HEK293 (cell line): ENCODE measurements at regions not wholly inside any gene's neighbourhood (a gene's known extent, or its start where the extent isn't known, plus 50 kb on each side); places are given as distances from the start of the nearest gene placed in this dataset.

ENCODE experiments used
- CTCF ChIA-PET: fragments of 350-600 bp; formaldehyde crosslinking; extraction: SDS; loops from one replicate; lab custom pipeline; 2021; ENCODE audit warnings: antibody characterized with exemption; lab: Yijun Ruan, JAX
- POLR2A ChIA-PET: fragments of 300-600 bp; formaldehyde crosslinking; extraction: SDS; loops from one replicate; lab custom pipeline; 2020; ENCODE audit warnings: antibody characterized with exemption, inconsistent platforms; lab: Yijun Ruan, JAX
- H3K27ac ChIP-seq: fragments of 200-500 bp; sonication (Bioruptor generic); 2 replicates; pipeline ENCODE4 v1.5.1; 2014; ENCODE audit warnings: low read depth, low read length, control low read depth, inconsistent platforms; ENCODE audit errors: extremely low read depth
- H3K36me3 ChIP-seq, 2 experiments: fragments of 200-500 bp in 1 of 2; sonication (Bioruptor generic) in 1 of 2; 1 replicate in 1 of 2; 2 replicates in 1 of 2; pipeline ENCODE4 v1.5.1; 2014 to 2017; ENCODE audit warnings: inconsistent platforms in 2 of 2, low read length in 2 of 2; ENCODE audit not compliant: control insufficient read depth in 2 of 2, insufficient read depth in 1 of 2
- H3K4me1 ChIP-seq: fragments of 200-500 bp; sonication (Bioruptor generic); 2 replicates; pipeline ENCODE4 v1.5.1; 2014; ENCODE audit warnings: mild to moderate bottlenecking, low read length, inconsistent platforms; ENCODE audit not compliant: control insufficient read depth, insufficient read depth
- H3K4me3 ChIP-seq: 2 replicates; pipeline ENCODE4 v1.5.1; 2011; ENCODE audit warnings: low read depth, mild to moderate bottlenecking, control low read depth, low read length, moderate library complexity
- H3K9me3 ChIP-seq: fragments of 200-500 bp; sonication (Bioruptor generic); 2 replicates; pipeline ENCODE4 v1.5.1; 2014; ENCODE audit warnings: low read depth, low read length, inconsistent platforms; ENCODE audit not compliant: control insufficient read depth, insufficient read depth
- BCL11A ChIP-seq: fragments of 450-650 bp; formaldehyde crosslinking; IDR thresholded peaks from 2 replicates; pipeline ENCODE4 v1.5.1; 2016; ENCODE audit warnings: low read depth, missing biosample characterization, missing genetic modification characterization
- GLI2 ChIP-seq: fragments of 450-650 bp; formaldehyde crosslinking; IDR thresholded peaks from 2 replicates; pipeline ENCODE4; 2017; ENCODE audit warnings: missing biosample characterization, missing genetic modification characterization, low read depth, borderline replicate concordance
- GLIS2 ChIP-seq: fragments of 450-650 bp; formaldehyde crosslinking; IDR thresholded peaks from 2 replicates; pipeline ENCODE4 v1.5.1; 2016; ENCODE audit warnings: missing biosample characterization, missing genetic modification characterization
- HOXA7 ChIP-seq: sonication (generic); formaldehyde crosslinking; IDR thresholded peaks from 2 replicates; pipeline ENCODE4 v1.8.1; 2022; ENCODE audit warnings: missing genetic modification reagents, borderline replicate concordance
- KLF10 ChIP-seq: fragments of 450-650 bp; IDR thresholded peaks from 2 replicates; pipeline ENCODE4 v1.5.1; 2018; ENCODE audit warnings: missing biosample characterization, mild to moderate bottlenecking, missing genetic modification characterization
- KLF7 ChIP-seq: fragments of 450-650 bp; formaldehyde crosslinking; IDR thresholded peaks from 2 replicates; pipeline ENCODE4 v1.5.1; 2016; ENCODE audit warnings: missing biosample characterization, missing genetic modification characterization, borderline replicate concordance
- REPIN1 ChIP-seq: fragments of 450-650 bp; formaldehyde crosslinking; IDR thresholded peaks from 2 replicates; pipeline ENCODE4 v1.5.1; 2017; ENCODE audit warnings: missing biosample characterization, missing genetic modification characterization, low read depth
- SP3 ChIP-seq: fragments of 450-650 bp; formaldehyde crosslinking; IDR thresholded peaks from 2 replicates; pipeline ENCODE4 v1.5.1; 2016; ENCODE audit warnings: missing biosample characterization, missing genetic modification characterization
- ZBTB7A ChIP-seq: fragments of 450-650 bp; formaldehyde crosslinking; IDR thresholded peaks from 2 replicates; pipeline ENCODE4 v1.5.1; 2016; ENCODE audit warnings: low read depth, missing biosample characterization, missing genetic modification characterization
- ZFHX2 ChIP-seq: fragments of 450-650 bp; formaldehyde crosslinking; conservative IDR thresholded peaks from 2 replicates; pipeline ENCODE4 v1.5.1; 2016; ENCODE audit warnings: missing biosample characterization, missing genetic modification characterization
- ZIC2 ChIP-seq: fragments of 450-650 bp; formaldehyde crosslinking; IDR thresholded peaks from 2 replicates; pipeline ENCODE4 v1.5.1; 2016; ENCODE audit warnings: missing biosample characterization, missing genetic modification characterization
- ZNF112 ChIP-seq: fragments of 450-650 bp; formaldehyde crosslinking; IDR thresholded peaks from 2 replicates; pipeline ENCODE4 v1.5.0; 2017; ENCODE audit warnings: missing biosample characterization, missing genetic modification characterization
- ZNF133 ChIP-seq: fragments of 450-650 bp; formaldehyde crosslinking; IDR thresholded peaks from 2 replicates; pipeline ENCODE4 v1.5.1; 2016; ENCODE audit warnings: missing biosample characterization, missing genetic modification characterization
- ZNF223 ChIP-seq: fragments of 450-650 bp; formaldehyde crosslinking; IDR thresholded peaks from 2 replicates; pipeline ENCODE4 v1.5.1; 2016; ENCODE audit warnings: missing biosample characterization, missing genetic modification characterization
- ZNF239 ChIP-seq: fragments of 450-650 bp; formaldehyde crosslinking; IDR thresholded peaks from 2 replicates; pipeline ENCODE4 v1.5.1; 2016; ENCODE audit warnings: missing biosample characterization, missing genetic modification characterization
- ZNF274 ChIP-seq, 2 experiments: fragments of 200-500 bp in 1 of 2; fragments of 450-650 bp in 1 of 2; sonication (Bioruptor generic) in 1 of 2; formaldehyde crosslinking in 1 of 2; IDR thresholded peaks; 2 replicates each; pipeline versions ENCODE4 v1.5.1 to v1.6.1; 2014 to 2016; ENCODE audit warnings: borderline replicate concordance in 1 of 2, inconsistent platforms in 1 of 2, low read length in 1 of 2, missing biosample characterization in 1 of 2, missing genetic modification characterization in 1 of 2
- ZNF311 ChIP-seq: fragments of 450-650 bp; formaldehyde crosslinking; IDR thresholded peaks from 2 replicates; pipeline ENCODE4 v1.5.1; 2017; ENCODE audit warnings: missing biosample characterization, missing genetic modification characterization, borderline replicate concordance
- ZNF610 ChIP-seq: fragments of 450-650 bp; formaldehyde crosslinking; IDR thresholded peaks from 2 replicates; pipeline ENCODE4 v1.5.1; 2016; ENCODE audit warnings: missing biosample characterization, missing genetic modification characterization, borderline replicate concordance
- ZNF621 ChIP-seq: fragments of 450-650 bp; formaldehyde crosslinking; IDR thresholded peaks from 2 replicates; pipeline ENCODE4 v1.5.1; 2017; ENCODE audit warnings: missing biosample characterization, missing genetic modification characterization
- ZNF791 ChIP-seq: fragments of 450-650 bp; formaldehyde crosslinking; IDR thresholded peaks from 2 replicates; pipeline ENCODE4 v1.5.1; 2016; ENCODE audit warnings: missing biosample characterization, missing genetic modification characterization
- ZNF837 ChIP-seq: fragments of 450-650 bp; formaldehyde crosslinking; IDR thresholded peaks from 2 replicates; pipeline ENCODE4 v1.5.1; 2016; ENCODE audit warnings: missing biosample characterization, missing genetic modification characterization
- ZSCAN30 ChIP-seq: fragments of 450-650 bp; IDR thresholded peaks from 2 replicates; pipeline ENCODE4 v1.5.1; 2018; ENCODE audit warnings: missing biosample characterization, mild to moderate bottlenecking, missing genetic modification characterization, moderate library complexity
- TF ChIP-seq, protein P1 (sequence below): fragments of 450-650 bp; formaldehyde crosslinking; IDR thresholded peaks from 2 replicates; pipeline ENCODE4 v1.5.1; 2016; ENCODE audit warnings: missing biosample characterization, missing genetic modification characterization
- TF ChIP-seq, protein P2 (sequence below): fragments of 450-650 bp; formaldehyde crosslinking; IDR thresholded peaks from 2 replicates; pipeline ENCODE4 v1.5.1; 2016; ENCODE audit warnings: missing biosample characterization, missing genetic modification characterization
- TF ChIP-seq, protein P3 (sequence below): fragments of 450-650 bp; formaldehyde crosslinking; IDR thresholded peaks from 2 replicates; pipeline ENCODE4 v1.5.1; 2016; ENCODE audit warnings: missing biosample characterization, missing genetic modification characterization

DNA sequence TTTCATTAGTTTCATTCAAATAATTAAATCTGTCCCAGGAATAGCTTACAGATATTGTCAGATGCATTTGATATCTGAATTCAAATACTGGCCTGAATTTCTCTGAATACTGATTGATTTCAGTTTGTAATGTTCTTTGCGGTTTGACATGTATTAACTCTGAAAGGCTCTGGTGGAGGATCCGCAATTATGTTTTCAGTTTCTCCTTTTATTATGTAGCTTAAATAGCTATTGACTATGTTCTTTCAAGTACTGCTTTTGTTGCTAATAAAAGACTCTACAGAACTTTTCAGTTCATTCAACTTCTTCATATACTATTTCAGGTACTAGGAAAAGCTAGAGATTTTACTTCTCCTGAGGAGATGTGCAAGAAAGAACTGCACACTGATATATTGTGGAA, 2085.4 kb upstream of the RAG2 start (continued):
- TF ChIP-seq ZNF274 (IDR thresholded peaks at IDR 0.05; ENCODE audit: low read length) (no peak), ZNF274 (tag by site-specific recombination; IDR thresholded peaks at IDR 0.05; ENCODE audit: borderline replicate concordance) (no peak), ZNF133 (tag by site-specific recombination) (no peak)

DNA sequence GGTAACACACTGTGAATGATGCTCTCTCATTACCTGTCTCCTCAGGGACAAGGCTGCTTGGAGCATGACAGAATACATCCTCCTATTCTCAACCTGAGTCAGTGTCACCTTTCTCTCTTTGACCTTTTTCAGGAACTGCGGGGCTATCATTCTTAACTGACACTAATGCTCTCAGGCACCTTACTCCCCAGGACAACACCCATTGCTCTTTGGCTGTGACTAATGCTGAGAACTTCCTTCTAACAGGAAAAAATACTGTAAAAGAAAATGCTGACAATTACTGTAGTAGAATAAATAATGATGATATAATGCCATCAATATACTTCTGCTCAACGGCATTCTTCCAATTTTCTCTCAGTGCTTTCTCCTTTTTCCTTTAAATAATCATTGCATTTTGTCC, 2082.7 kb upstream of the RAG2 start:
- Histone ChIP-seq H3K4me3 (no peak overlapping the region), H3K9me3 (no peaks in the 10 kb centered on the region), H3K36me3 (no peaks in the 10 kb centered on the region), H3K4me1 (no peaks in the 10 kb centered on the region), H3K27ac (no peak overlapping the region)
- TF ChIP-seq BCL11A (tag by site-specific recombination) (no peak), ZIC2 (tag by site-specific recombination) (no peak), GLIS2 (tag by site-specific recombination) (no peak), ZNF791 (no peak), HOXA7 (no peak), ZNF223 (tag by site-specific recombination) (no peak), ZNF610 (no peak), ZNF621 (no peak), ZNF837 (tag by site-specific recombination) (no peak), ZFHX2 (no peak), SP3 (no peak)
- POLR2A ChIA-PET: no interaction called here
- CTCF ChIA-PET: no interaction called here

DNA sequence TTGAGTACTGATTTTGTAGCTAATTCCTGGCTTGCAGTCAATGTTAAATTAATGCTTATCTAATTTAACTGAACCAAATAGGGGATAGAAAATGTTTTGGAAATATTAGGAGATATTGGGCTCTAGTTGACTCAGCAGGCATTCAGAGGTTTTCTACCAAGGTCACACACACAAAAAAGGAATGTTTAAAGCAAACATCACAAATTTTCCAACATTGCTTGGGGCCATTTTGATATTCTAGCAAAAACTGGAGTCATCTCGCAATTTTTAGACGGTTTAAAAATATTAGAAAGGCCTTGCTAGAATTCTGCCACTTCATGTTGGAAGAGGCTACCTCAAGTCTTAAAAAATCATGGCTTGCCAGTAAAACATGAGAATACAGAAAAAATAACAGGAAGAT, 2082.1 kb upstream of the RAG2 start:
- TF ChIP-seq ZSCAN30 (tag by site-specific recombination) (no peak), KLF10 (tag by site-specific recombination) (no peak), ZNF112 (tag by site-specific recombination) (no peak), GLI2 (no peak), KLF7 (tag by site-specific recombination) (no peak), ZNF239 (tag by site-specific recombination) (no peak), REPIN1 (tag by site-specific recombination) (no peak), ZNF311 (tag by site-specific recombination) (no peak), ZBTB7A (tag by site-specific recombination) (no peak)
- TF ChIP-seq, protein P1, sequence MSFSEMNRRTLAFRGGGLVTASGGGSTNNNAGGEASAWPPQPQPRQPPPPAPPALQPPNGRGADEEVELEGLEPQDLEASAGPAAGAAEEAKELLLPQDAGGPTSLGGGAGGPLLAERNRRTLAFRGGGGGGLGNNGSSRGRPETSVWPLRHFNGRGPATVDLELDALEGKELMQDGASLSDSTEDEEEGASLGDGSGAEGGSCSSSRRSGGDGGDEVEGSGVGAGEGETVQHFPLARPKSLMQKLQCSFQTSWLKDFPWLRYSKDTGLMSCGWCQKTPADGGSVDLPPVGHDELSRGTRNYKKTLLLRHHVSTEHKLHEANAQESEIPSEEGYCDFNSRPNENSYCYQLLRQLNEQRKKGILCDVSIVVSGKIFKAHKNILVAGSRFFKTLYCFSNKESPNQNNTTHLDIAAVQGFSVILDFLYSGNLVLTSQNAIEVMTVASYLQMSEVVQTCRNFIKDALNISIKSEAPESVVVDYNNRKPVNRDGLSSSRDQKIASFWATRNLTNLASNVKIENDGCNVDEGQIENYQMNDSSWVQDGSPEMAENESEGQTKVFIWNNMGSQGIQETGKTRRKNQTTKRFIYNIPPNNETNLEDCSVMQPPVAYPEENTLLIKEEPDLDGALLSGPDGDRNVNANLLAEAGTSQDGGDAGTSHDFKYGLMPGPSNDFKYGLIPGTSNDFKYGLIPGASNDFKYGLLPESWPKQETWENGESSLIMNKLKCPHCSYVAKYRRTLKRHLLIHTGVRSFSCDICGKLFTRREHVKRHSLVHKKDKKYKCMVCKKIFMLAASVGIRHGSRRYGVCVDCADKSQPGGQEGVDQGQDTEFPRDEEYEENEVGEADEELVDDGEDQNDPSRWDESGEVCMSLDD (tag by site-specific recombination): no peak
- TF ChIP-seq, protein P2, sequence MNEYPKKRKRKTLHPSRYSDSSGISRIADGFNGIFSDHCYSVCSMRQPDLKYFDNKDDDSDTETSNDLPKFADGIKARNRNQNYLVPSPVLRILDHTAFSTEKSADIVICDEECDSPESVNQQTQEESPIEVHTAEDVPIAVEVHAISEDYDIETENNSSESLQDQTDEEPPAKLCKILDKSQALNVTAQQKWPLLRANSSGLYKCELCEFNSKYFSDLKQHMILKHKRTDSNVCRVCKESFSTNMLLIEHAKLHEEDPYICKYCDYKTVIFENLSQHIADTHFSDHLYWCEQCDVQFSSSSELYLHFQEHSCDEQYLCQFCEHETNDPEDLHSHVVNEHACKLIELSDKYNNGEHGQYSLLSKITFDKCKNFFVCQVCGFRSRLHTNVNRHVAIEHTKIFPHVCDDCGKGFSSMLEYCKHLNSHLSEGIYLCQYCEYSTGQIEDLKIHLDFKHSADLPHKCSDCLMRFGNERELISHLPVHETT (tag by site-specific recombination): no peak
- TF ChIP-seq, protein P3, sequence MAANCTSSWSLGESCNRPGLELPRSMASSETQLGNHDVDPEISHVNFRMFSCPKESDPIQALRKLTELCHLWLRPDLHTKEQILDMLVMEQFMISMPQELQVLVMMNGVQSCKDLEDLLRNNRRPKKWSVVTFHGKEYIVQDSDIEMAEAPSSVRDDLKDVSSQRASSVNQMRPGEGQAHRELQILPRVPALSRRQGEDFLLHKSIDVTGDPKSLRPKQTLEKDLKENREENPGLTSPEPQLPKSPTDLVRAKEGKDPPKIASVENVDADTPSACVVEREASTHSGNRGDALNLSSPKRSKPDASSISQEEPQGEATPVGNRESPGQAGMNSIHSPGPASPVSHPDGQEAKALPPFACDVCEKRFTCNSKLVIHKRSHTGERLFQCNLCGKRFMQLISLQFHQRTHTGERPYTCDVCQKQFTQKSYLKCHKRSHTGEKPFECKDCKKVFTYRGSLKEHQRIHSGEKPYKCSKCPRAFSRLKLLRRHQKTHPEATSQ (tag by site-specific recombination): no peak
- Histone ChIP-seq H3K4me3 (no peak overlapping the region), H3K4me1 (no peaks in the 10 kb centered on the region), H3K36me3 (no peaks in the 10 kb centered on the region), H3K27ac (no peak overlapping the region), H3K9me3 (no peaks in the 10 kb centered on the region)
- CTCF ChIA-PET: no interaction called here
- POLR2A ChIA-PET: no interaction called here
